Activated gamma-delta T cell treated with Interleukin-2 at 50 U/mL for 16 hours (primary cell): ENCODE measurements at regions not wholly inside any gene's neighbourhood (a gene's known extent, or its start where the extent isn't known, plus 50 kb on each side); places are given as distances from the start of the nearest gene placed in this dataset.
"Not testable (repeated sequence)": the region's sequence is repeated elsewhere in the genome, so short reads cannot be mapped to it uniquely, and the experiment has no call there.

ENCODE experiments used
- DNase-seq: peaks from one replicate; pipeline ENCODE4 v3.0.0-alpha.2; 2020

- DNase-seq: not testable (repeated sequence)
Measured at GRCh38 chr18:39206398-39207103, 1641.0 kb upstream of the CELF4 start.

GRCh38 chr18:39205565-39206195, 1640.1 kb upstream of the CELF4 start:
- no peak for DNase-seq

DNA sequence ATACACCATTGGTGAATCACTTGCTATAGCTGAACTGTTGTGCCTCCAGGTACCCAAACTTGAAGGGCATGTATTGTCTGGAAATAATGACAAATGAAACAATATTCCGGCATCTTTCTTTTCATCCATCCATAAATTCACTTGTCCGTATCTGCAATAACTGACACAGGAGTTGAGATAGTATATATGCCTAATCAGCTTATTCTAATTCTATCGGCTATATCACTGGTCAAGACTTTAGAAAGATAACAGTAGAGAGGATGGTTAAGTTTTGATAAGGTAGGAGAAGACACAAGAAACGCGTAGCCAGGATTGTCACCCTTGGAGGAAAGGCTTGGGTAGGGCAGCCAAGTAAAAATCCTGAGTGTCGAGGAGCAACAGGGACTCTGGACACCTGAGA, 1634.6 kb upstream of the CELF4 start:
- no peak for DNase-seq

DNA sequence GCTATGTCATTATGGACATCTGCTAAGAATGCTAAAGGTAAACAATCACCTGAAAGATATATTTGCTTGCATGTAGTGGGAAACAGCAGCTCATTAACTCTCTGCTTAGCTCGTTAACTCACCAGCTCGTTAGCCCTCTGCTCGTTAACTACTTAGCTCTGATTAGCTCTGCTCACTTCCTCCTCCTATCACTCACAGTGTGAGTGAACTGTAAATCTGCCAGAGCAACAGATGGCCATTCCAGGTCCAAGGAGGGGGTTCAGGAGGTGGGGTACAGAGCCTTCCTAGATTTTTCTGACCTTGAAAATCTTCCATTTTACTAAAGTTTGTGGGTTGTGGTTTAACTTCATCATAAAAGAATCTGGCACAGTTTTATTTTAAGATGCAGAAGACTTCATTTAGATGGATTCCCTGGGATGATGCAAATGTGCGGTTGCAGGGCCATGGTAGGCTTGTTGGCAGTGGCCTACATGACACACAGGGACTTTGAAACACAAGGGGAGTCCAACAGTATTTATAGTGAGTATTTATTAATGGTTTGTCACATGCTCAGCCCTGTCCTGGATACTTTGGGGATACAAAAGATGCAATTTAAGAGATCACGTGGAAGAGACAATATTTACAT, 1633.7 kb upstream of the CELF4 start:
- DNase-seq: no peak

DNA sequence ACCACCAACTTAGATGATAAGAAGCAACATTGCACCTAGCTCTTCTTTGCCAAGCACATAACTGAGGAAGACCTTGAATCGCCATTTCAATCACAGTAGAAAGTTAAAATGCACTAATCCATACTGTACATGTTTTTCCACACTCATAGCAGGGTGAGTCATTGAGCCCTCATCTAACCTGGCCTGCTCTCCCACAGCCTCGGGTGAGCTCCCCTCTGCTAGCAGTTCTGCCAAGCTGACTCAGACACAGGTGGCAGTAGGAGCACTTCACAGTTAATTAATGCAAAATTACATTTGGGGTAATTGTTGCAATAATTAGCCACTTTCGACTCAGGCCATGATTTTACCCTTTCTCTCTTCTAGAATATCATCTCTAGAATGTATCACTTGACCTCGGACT, 1632.8 kb upstream of the CELF4 start:
- DNase-seq: no peak

DNA sequence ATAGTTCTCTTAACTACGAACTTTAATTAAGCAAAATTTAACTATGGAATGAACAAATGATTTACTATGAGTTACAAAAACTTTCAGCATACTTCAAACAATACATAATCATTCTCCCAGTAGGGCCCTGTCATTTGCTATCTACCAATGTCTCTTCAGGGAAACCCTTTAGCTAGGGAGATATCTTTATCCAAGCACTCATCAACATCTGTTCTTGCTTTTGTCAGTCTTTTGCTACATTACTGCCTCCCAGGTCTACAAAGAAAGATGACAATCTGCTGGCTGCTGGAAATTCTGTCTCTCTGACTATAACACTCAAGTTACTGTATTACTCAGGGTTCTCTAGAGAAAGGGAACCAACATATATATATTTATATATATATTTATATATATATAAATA, 1626.3 kb upstream of the CELF4 start:
- no peak for DNase-seq

DNA sequence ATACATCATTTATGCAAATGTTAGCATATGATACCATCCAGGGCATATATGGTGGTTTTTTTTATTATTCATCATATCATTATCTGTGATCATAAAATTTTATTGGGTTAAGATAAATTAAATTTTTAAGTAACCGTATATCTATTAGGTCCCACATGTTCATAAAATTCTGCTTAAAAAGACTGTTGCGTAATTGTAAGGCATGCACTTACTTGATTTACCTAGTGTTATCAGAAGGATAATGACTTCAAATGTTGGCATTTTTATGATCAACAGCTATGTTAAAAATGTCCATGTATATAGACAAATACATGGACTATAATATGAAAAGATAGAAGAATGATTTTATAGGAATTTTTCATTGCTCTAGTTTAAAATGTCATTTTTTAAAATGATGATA, 1625.5 kb upstream of the CELF4 start:
- no peak for DNase-seq

DNA sequence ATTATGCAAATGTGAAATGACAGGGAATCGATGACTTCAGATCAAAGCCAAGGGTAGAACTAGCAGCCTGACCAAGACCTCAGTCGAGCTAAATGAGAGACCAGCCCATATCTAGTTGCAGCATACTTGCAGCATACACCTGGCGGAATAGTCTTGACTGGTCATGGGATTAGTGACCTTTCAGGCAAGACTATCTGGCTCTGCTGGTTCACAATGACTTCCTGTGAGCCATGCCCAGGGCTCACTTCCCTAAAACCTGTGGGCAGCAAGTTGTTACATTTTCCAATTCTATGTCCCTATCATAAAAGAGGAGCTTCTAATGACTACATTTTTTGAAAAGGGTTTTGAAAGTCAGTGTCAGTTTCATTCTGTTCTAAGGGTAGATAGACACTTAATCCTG, 1624.9 kb upstream of the CELF4 start:
- no peak for DNase-seq

DNA sequence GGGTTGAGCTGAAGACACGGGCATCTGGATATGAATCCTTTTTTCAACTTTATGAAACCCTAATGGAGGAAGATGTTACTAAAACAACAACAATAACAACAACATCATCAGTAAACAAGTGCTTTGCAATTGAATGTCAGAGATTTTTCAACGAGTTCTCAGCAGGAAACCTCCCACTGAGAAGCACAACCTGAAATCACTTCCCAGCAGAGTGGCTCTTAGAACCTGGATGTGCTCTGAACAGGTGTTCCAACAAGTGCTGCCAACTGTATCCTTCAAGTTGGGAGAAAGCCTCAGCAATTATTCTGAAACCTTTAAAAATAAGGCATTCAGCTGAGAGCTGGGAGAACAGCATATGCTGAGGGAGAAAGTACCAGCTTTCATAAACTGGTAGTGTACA, 1622.7 kb upstream of the CELF4 start:
- DNase-seq: no peak

GRCh38 chr18:39186008-39186407, 1620.4 kb upstream of the CELF4 start:
- no peak for DNase-seq

- DNase-seq: no peak
Measured at GRCh38 chr18:39184176-39184575, 1618.6 kb upstream of the CELF4 start.

DNA sequence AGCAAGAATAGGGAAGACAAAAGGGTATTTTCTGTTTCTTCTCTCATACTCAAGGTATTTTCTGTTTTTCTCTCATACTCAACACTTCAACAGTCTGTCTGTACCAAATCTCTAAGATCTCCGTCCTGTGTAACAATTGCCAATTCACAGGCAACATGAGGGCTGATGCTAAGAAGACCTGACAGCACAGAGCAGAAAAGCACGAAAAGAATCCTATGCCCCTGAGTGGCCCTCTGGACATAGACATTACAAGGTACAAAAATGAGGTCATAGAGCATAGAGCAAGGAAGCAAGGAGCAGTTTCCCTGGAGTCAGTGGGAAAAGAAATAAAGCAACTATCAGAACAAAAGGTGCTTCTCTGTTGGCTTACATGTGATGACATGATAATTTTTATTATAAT, 1612.6 kb upstream of the CELF4 start:
- no peak for DNase-seq

DNA sequence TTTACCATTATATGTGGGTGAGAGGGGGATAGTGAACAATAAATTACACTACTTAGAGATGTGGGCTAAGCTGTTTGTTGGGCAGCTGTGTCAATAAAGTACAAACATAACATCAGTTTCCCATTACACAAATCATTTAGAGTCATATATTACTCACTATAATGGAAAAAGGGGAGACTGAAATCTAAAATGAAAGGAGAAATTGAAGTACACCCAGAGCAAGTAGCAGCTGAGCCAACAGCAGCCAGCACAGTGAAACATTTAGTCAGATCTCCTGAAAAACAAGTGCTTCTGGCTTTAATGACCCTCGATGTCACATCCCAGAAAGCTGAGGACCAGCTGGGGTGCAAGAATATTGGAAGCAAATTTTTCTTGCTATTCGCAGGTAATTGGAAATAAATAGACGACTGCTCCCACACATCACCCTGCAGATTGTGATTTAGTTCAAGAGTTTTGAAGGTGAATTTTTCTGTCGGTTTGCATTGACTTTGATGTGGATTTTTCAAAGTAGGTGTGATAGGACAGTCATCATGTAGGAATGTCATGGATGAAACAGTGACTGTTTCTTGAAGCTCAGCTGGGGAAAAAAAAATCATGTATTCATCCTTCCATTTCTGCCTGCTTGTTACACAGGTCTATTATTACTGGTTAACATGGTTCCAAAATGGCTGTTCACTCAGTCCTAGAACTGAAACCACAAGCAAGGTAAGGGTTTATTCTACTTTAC, 1607.3 kb upstream of the CELF4 start:
- DNase-seq: no peak

DNA sequence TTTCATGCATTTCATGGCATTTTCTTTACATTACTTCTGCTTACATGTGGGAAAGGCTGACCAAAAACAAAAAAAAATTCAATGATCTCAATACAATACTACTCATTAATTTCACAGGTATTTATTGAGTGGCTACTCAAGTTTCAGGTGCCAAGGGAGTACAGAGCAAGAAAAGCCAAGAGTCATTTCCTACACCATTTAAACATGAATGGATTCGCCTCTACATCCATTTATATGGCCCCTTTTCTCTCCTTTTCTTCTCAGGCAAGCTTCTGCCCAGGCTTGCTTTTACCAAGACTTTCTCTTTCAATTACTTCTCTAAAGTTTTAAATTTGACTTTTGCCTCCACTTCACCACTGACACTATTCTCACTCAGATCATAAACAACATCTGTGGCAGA, 1603.1 kb upstream of the CELF4 start:
- DNase-seq: no peak

DNA sequence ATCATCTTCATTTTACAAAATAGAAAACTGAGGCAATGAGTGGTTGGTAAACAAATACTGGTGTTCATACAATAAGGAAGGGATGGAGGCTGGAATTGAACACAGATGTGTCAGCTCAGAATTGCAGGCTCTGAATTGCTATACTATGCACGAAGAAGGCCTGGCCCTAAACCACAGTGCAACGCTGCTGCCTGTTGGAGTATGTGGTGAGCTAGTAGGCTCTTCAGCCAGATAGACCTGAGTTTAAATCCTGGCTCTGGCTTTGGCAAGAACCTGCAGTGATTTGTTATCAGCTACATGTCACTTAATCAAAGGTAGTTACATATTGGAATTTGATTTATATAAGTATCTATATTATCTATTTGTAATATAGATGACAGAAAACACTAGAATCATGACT, 1602.4 kb upstream of the CELF4 start:
- DNase-seq: no peak

GRCh38 chr18:39166776-39167175, 1601.2 kb upstream of the CELF4 start:
- no peak for DNase-seq

GRCh38 chr18:39162013-39162827, 1596.6 kb upstream of the CELF4 start:
- DNase-seq: no peak

DNA sequence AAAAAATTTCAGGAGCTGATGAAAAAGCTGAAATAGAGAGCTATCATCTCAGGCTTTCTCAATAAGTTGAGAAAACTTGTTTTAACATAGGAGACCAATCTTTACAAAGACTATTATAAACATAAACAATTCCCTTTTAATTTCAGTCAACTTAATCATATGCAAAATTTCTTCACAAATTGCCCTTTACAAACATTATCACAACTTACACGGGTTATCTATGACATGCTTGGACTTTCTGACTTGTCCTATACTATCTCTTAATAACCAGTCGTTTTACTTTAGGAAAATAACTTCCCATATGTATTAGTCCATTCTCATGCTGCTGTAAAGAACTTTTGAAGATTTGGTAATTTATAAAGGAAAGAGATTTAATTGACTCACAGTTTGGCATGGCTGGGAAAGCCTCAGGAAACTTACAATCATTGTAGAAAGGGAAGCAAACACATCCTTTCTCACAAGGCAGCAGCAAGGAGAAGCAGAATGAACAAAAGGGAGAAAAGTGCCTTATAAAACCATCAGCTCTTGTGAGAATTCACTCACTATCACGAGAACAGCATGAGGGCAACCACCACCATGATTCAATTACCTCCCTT, 1583.7 kb upstream of the CELF4 start:
- no peak for DNase-seq

DNA sequence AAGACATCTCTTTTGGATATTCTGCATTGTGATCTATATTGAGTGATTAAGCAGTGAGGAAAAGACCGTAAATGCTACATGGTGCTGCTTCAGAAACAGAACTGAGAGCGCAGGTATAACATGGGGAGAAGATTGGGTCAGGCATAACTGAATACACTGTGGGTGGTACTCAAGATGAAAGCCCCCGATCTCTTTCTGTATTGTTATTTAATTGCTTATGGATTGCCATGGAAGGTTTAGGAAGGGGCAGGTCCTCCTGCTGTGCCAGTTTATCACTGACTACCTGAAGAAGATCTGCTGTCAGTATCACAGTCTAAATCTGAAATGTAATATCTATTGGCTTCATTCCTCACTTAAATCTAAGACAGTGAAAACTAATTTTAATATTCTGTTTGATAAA, 1568.7 kb upstream of the CELF4 start:
- no peak for DNase-seq

GRCh38 chr18:39127538-39127937, 1561.9 kb upstream of the CELF4 start:
- DNase-seq: not testable (repeated sequence)

DNA sequence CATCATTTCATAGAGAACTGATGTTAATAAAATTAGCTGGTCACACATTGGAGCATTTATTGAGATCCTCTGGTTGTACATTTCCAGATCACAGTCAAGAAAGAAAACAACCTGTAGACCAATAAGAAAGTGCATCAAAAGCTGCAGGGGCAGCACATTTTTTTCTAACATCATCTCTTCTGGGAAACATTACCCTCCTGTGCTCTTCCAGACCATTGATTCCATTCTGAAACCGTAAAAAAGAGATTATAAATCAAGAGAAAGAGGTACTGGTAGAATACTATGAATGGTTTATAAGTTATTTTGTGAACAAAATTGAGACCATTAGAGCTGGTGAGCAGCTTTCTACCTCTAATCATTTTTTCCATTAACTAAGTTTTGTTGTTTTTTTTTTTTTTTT, 1548.2 kb upstream of the CELF4 start:
- no peak for DNase-seq

GRCh38 chr18:39105104-39105503, 1539.5 kb upstream of the CELF4 start:
- no peak for DNase-seq

- no peak for DNase-seq
Measured at GRCh38 chr18:39072970-39073369, 1507.4 kb upstream of the CELF4 start.
